ENCODE measurements at regions not wholly inside any gene's neighbourhood (a gene's known extent, or its start where the extent isn't known, plus 50 kb on each side); places are given as distances from the start of the nearest gene placed in this dataset.
"Not testable (repeated sequence)": the region's sequence is repeated elsewhere in the genome, so short reads cannot be mapped to it uniquely, and the experiment has no call there.

GRCh38 chr16:29340235-29340634 lies 66.3 kb downstream of the NPIPB11 start:
- H3K9me3 ChIP-seq (replicated peaks; ENCODE audit: control insufficient read depth, insufficient read depth, low read length); POLR2A ChIA-PET; DNase-seq (ENCODE audit: low read depth, low spot score); H3K36me3 ChIP-seq (ENCODE audit: control insufficient read depth in 2 of 2, insufficient read depth in 2 of 2, low read length in 1 of 2); H3K9ac ChIP-seq (ENCODE audit: control insufficient read depth, insufficient read depth, low read length); SMC1A ChIA-PET (ENCODE audit: uncharacterized antibody, unreplicated experiment); H3K27me3 ChIP-seq (replicated peaks in 1 of 2; ENCODE audit: control insufficient read depth in 2 of 2, insufficient read depth in 2 of 2, low read length in 1 of 2); H3K79me2 ChIP-seq (ENCODE audit: control insufficient read depth, insufficient read depth, low read length); H3K4me2 ChIP-seq (ENCODE audit: control insufficient read depth, insufficient read depth); H3K4me3 ChIP-seq; CTCF ChIA-PET; in situ Hi-C loops (cut with MboI); H2AFZ ChIP-seq (ENCODE audit: control insufficient read depth, low read depth, low read length); BruUV-seq (replicated peaks); intact Hi-C loops (cut with micrococcal nuclease; ENCODE audit: unreplicated experiment); RAD21 ChIA-PET (ENCODE audit: unreplicated experiment); H4K20me1 ChIP-seq (ENCODE audit: control insufficient read depth, insufficient read depth); H3K27ac ChIP-seq (ENCODE audit: control insufficient read depth, insufficient read depth); FAIRE-seq: not testable (repeated sequence)
- peak; percentile 23; the same call in 1 of the 2 replicates for TF ChIP-seq JUNB (IDR thresholded peaks at IDR 0.05)
- peaks cover 13% of the 10 kb centered on the region for H3K4me1 ChIP-seq (ENCODE audit: control insufficient read depth, insufficient read depth, low read length)
- 3% methylated on average over 3 of the region's 3 CpGs for WGBS (ENCODE audit: insufficient coverage, insufficient replicate concordance, low lambda C conversion rate, missing lambda C conversion rate)
- ATAC-seq = peak; percentile 26

DNA sequence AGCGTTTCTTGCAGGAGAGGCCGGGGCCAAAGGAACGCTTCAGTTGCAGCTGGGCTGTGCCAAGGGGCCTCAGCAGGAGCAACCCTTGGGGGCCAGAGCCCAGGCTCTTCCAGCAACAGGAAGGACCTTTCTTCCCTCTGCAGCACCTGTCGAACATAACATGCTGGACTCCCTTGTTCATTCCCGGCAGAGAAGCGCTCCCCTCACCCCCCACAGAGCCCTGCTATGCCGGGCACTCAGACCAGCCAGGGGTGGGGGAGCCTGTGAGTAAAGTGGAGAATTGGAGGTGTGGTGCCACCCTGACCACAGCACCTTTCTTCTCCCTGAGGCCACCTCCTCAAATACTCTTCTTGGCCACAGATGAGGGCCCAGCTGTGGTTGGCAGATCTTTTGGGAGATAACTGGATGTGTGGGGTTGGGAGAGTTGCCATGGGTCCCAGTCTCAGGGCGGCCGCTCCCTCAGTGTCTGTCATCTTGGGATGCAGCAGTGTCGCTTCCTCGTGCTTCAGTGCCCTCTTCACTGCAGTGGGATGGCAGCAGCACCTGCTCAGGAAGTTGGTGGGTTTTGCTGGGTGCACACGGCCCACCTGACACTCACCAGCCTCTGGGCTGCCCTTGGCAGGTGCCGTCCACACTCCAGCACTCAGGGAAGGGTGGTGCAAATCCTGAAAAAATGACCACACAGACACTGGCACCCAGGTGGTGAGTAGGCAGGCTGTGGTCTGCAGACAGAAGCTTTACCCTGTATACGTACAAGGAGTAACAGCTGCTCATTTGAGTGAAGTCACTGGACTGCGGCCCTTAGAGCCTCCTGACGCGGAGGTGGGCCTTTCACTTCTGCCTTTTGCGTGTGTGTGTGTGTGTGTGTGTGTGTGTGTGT lies 67.5 kb downstream of the NPIPB11 start:
- H3K79me2 ChIP-seq (ENCODE audit: control insufficient read depth, insufficient read depth, low read length); H3K9ac ChIP-seq (ENCODE audit: control insufficient read depth, insufficient read depth, low read length); RAD21 ChIA-PET (ENCODE audit: unreplicated experiment); H4K20me1 ChIP-seq (ENCODE audit: control insufficient read depth, insufficient read depth); H3K9me3 ChIP-seq (replicated peaks; ENCODE audit: control insufficient read depth, insufficient read depth, low read length); H2AFZ ChIP-seq (ENCODE audit: control insufficient read depth, low read depth, low read length); H3K27ac ChIP-seq (ENCODE audit: control insufficient read depth, insufficient read depth); H3K36me3 ChIP-seq (ENCODE audit: control insufficient read depth in 2 of 2, insufficient read depth in 2 of 2, low read length in 1 of 2); SMC1A ChIA-PET (ENCODE audit: uncharacterized antibody, unreplicated experiment); in situ Hi-C loops (cut with MboI); CTCF ChIA-PET; intact Hi-C loops (cut with micrococcal nuclease; ENCODE audit: unreplicated experiment); H3K4me3 ChIP-seq; H3K27me3 ChIP-seq (replicated peaks in 1 of 2; ENCODE audit: control insufficient read depth in 2 of 2, insufficient read depth in 2 of 2, low read length in 1 of 2): not testable (repeated sequence)
- DNase-seq (ENCODE audit: low read depth, low spot score) = peak; percentile 67
- FAIRE-seq = peak; percentile 83
- H3K4me1 ChIP-seq (ENCODE audit: control insufficient read depth, insufficient read depth, low read length) = peaks cover 13% of the 10 kb centered on the region
- peak overlapping the region; percentile 45 for H3K4me2 ChIP-seq (ENCODE audit: control insufficient read depth, insufficient read depth)
- peak; percentile 91 for ATAC-seq
- 23% methylated on average over 18 of the region's 18 CpGs for WGBS (ENCODE audit: insufficient coverage, insufficient replicate concordance, low lambda C conversion rate, missing lambda C conversion rate)
- POLR2A ChIA-PET = interaction anchor here (0.6 kb wide), 1 partner anchor 143 kb away, joined by 4 read pairs; no protein-coding TSS in a partner anchor
- BruUV-seq (replicated peaks) = TSS peak; percentile 66
- TF ChIP-seq ETV6 (conservative IDR thresholded peaks at IDR 0.05 in 1 of 2, IDR thresholded peaks at IDR 0.05 in 1 of 2; ENCODE audit: borderline replicate concordance in 1 of 2, low read depth in 1 of 2) (peak in 1 of 2 experiments; percentile 42; a peak in 1 of 4 replicates), ZNF217 (IDR thresholded peaks at IDR 0.05) (peak; percentile 68; the same call in 1 of the 2 replicates), CBFB (IDR thresholded peaks at IDR 0.05; ENCODE audit: low read depth) (peak; percentile 78), BACH1 (IDR thresholded peaks at IDR 0.05; ENCODE audit: borderline replicate concordance) (peak; percentile 69; the same call in 1 of the 2 replicates), NBN (IDR thresholded peaks at IDR 0.05) (peak; percentile 77), RAD51 (IDR thresholded peaks at IDR 0.05) (0 out of 2 replicates have a peak, but pooled peaks have one; percentile 32), BHLHE40 (IDR thresholded peaks at IDR 0.05; ENCODE audit: borderline replicate concordance in 1 of 2, low read depth in 2 of 2, low read length in 1 of 2) (peak; percentile 67 to 93; a peak in 3 of 4 replicates), NFIC (IDR thresholded peaks at IDR 0.05; ENCODE audit: low read depth, low read length) (0 out of 2 replicates have a peak, but pooled peaks have one; percentile 38)
- TF ChIP-seq, protein P1, sequence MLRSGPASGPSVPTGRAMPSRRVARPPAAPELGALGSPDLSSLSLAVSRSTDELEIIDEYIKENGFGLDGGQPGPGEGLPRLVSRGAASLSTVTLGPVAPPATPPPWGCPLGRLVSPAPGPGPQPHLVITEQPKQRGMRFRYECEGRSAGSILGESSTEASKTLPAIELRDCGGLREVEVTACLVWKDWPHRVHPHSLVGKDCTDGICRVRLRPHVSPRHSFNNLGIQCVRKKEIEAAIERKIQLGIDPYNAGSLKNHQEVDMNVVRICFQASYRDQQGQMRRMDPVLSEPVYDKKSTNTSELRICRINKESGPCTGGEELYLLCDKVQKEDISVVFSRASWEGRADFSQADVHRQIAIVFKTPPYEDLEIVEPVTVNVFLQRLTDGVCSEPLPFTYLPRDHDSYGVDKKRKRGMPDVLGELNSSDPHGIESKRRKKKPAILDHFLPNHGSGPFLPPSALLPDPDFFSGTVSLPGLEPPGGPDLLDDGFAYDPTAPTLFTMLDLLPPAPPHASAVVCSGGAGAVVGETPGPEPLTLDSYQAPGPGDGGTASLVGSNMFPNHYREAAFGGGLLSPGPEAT (IDR thresholded peaks at IDR 0.05; ENCODE audit: low read depth) = peak; percentile 87; the same call in 1 of the 2 replicates
- TF ChIP-seq, protein P2, sequence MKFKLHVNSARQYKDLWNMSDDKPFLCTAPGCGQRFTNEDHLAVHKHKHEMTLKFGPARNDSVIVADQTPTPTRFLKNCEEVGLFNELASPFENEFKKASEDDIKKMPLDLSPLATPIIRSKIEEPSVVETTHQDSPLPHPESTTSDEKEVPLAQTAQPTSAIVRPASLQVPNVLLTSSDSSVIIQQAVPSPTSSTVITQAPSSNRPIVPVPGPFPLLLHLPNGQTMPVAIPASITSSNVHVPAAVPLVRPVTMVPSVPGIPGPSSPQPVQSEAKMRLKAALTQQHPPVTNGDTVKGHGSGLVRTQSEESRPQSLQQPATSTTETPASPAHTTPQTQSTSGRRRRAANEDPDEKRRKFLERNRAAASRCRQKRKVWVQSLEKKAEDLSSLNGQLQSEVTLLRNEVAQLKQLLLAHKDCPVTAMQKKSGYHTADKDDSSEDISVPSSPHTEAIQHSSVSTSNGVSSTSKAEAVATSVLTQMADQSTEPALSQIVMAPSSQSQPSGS (IDR thresholded peaks at IDR 0.05; ENCODE audit: low read length) = 0 out of 2 replicates have a peak, but pooled peaks have one; percentile 25

All from GM12878 (cell line).